ENCODE measurements at regions not wholly inside any gene's neighbourhood (a gene's known extent, or its start where the extent isn't known, plus 50 kb on each side); places are given as distances from the start of the nearest gene placed in this dataset.

GRCh38 chr13:47665043-47665442 is 336.0 kb downstream of the SUCLA2 start:
- no peaks in the 10 kb centered on the region for H3K27me3 Mint-ChIP-seq (ENCODE audit: low read depth)
- TF ChIP-seq CTCF (conservative IDR thresholded peaks at IDR 0.05): no peak
- H3K36me3 Mint-ChIP-seq (ENCODE audit: low read depth): no peaks in the 10 kb centered on the region
- peaks cover 10% of the 10 kb centered on the region for H3K4me1 Mint-ChIP-seq
- no peak overlapping the region for H3K4me3 Mint-ChIP-seq
- no peak for DNase-seq (ENCODE audit: low read depth, low spot score)
- no peak overlapping the region for H3K27ac Mint-ChIP-seq (ENCODE audit: unreplicated experiment)
- peaks cover 5% of the 10 kb centered on the region for H3K9me3 Mint-ChIP-seq

DNA sequence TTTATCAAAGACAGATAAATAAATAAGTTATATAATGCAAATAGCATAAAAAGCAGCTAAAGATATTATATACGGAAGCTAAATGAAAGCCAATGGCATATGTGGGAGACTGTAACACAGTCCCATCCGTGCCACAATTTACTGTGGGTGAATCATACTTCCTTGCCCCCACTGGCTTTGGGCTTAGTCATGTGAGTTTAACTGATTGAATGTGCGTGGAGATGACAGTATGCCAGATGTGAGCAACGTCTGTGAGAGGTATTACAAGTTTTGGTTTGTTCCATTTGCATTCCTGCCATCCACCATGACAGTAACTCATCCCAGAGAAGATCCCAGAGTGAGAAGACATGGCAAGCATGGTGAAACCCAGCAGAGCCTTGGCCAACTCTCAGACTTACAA is 340.0 kb downstream of the SUCLA2 start:
- no peak for DNase-seq (ENCODE audit: low read depth, low spot score)
- Mint-ChIP-seq H3K4me1 (peaks cover 10% of the 10 kb centered on the region), H3K9me3 (peaks cover 5% of the 10 kb centered on the region), H3K27me3 (ENCODE audit: low read depth) (no peaks in the 10 kb centered on the region), H3K4me3 (no peak overlapping the region), H3K27ac (ENCODE audit: unreplicated experiment) (no peak overlapping the region), H3K36me3 (ENCODE audit: low read depth) (no peaks in the 10 kb centered on the region)
- TF ChIP-seq CTCF (conservative IDR thresholded peaks at IDR 0.05): no peak

DNA sequence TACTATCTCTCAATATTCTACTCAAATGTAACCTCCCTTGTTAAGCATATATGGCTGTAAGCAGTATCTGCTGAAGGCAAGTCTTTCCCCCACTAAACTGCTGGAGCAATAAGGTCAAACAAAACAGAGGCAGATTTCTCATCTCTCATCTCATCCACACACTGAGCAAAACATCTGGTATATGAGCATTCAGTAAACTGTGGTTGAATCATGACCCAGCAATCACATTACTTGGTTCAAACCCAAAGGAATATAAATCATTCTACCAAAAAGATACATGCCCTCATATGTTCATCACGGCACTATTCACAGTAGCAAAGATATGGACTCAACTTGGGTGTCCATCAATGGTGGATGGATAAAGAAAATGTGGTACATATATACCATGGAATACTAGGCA is 344.4 kb downstream of the SUCLA2 start:
- no peak for TF ChIP-seq CTCF (conservative IDR thresholded peaks at IDR 0.05)
- Mint-ChIP-seq H3K36me3 (ENCODE audit: low read depth) (no peaks in the 10 kb centered on the region), H3K9me3 (peaks cover 8% of the 10 kb centered on the region), H3K4me1 (no peaks in the 10 kb centered on the region), H3K4me3 (no peak overlapping the region), H3K27me3 (ENCODE audit: low read depth) (no peaks in the 10 kb centered on the region), H3K27ac (ENCODE audit: unreplicated experiment) (no peak overlapping the region)
- no peak for DNase-seq (ENCODE audit: low read depth, low spot score)

DNA sequence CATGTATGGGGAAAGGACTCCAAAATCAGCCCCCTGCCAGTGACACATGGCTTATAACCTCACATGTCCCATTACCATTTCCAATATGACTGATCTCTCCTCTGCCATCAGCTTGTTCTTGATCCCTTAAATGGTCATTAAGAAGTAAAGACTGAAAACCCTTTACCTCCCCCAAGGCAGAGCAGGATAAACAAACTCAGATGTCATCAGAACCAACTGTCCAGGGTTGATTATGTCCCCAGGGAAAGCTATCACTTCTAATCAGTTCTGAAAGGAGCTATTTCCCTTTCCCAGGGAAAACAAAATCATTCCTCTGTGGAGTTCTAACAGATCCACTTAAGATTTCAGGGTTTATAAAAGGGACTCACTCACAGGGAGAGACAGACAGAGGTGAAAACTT is 350.9 kb downstream of the SUCLA2 start:
- no peak for DNase-seq (ENCODE audit: low read depth, low spot score)
- H3K27ac Mint-ChIP-seq (ENCODE audit: unreplicated experiment): no peak overlapping the region
- TF ChIP-seq CTCF (conservative IDR thresholded peaks at IDR 0.05): no peak

GRCh38 chr13:47647001-47647400 is 354.1 kb downstream of the SUCLA2 start:
- Mint-ChIP-seq H3K36me3 (ENCODE audit: low read depth) (no peaks in the 10 kb centered on the region), H3K4me1 (no peaks in the 10 kb centered on the region), H3K9me3 (peaks cover 3% of the 10 kb centered on the region), H3K27me3 (ENCODE audit: low read depth) (no peaks in the 10 kb centered on the region), H3K27ac (ENCODE audit: unreplicated experiment) (no peak overlapping the region), H3K4me3 (no peak overlapping the region)
- no peak for DNase-seq (ENCODE audit: low read depth, low spot score)
- TF ChIP-seq CTCF (conservative IDR thresholded peaks at IDR 0.05): no peak

More for the DNA sequence above, 350.9 kb downstream of the SUCLA2 start:
- Mint-ChIP-seq H3K27me3 (ENCODE audit: low read depth) (no peaks in the 10 kb centered on the region), H3K36me3 (ENCODE audit: low read depth) (no peaks in the 10 kb centered on the region), H3K4me1 (no peaks in the 10 kb centered on the region), H3K9me3 (peaks cover 3% of the 10 kb centered on the region), H3K4me3 (no peak overlapping the region)

- no peak for DNase-seq (ENCODE audit: low read depth, low spot score)
- no peaks in the 10 kb centered on the region for H3K9me3 Mint-ChIP-seq
Observed at GRCh38 chr13:47646298-47646697, 354.8 kb downstream of the SUCLA2 start.

More at GRCh38 chr13:47646298-47646697, 354.8 kb downstream of the SUCLA2 start:
- no peak for TF ChIP-seq CTCF (conservative IDR thresholded peaks at IDR 0.05)
- Mint-ChIP-seq H3K4me3 (no peak overlapping the region), H3K27ac (ENCODE audit: unreplicated experiment) (no peak overlapping the region), H3K36me3 (ENCODE audit: low read depth) (no peaks in the 10 kb centered on the region), H3K27me3 (ENCODE audit: low read depth) (no peaks in the 10 kb centered on the region), H3K4me1 (no peaks in the 10 kb centered on the region)

Data from neural crest cell (in vitro differentiated cells).